SK-N-SH (cell line): ENCODE measurements at regions not wholly inside any gene's neighbourhood (a gene's known extent, or its start where the extent isn't known, plus 50 kb on each side); places are given as distances from the start of the nearest gene placed in this dataset.

Experiments used
- CTCF ChIA-PET: fragments of 300-600, 350-600 bp; formaldehyde crosslinking; extraction: SDS; loops from one replicate; lab custom pipeline; 2021; lab: Yijun Ruan, JAX
- POLR2A ChIA-PET: fragments of 350-600 bp; sonication (Branson Sonifier 250); formaldehyde crosslinking; extraction: SDS; loops from one replicate; lab custom pipeline; 2020; ENCODE audit warnings: antibody characterized with exemption, inconsistent platforms; lab: Yijun Ruan, JAX
- DNase-seq: peaks from one replicate; pipeline ENCODE4 v3.0.0; 2012
- H2AFZ ChIP-seq: fragments of 200-600 bp; sonication (generic); 2 replicates; pipeline ENCODE4 v1.8.1; 2016; ENCODE audit warnings: antibody characterized with exemption, mild to moderate bottlenecking, low read depth
- H3F3A ChIP-seq: fragments of 200-600 bp; sonication (generic); replicated peaks from 2 replicates; pipeline ENCODE3; 2016; ENCODE audit warnings: antibody characterized with exemption, mild to moderate bottlenecking; ENCODE audit not compliant: insufficient read depth
- H3K27ac ChIP-seq, 2 experiments: fragments of 200-500 bp in 1 of 2; fragments of 200-600 bp in 1 of 2; sonication (Bioruptor generic) in 1 of 2; sonication (generic), shearing (Covaris generic) in 1 of 2; 2 replicates each; pipeline versions ENCODE4 v1.5.1 to v1.6.1; 2014 to 2016; ENCODE audit warnings: low read depth in 2 of 2, inconsistent platforms in 1 of 2, low read length in 1 of 2, mild to moderate bottlenecking in 1 of 2, mixed read lengths in 1 of 2
- H3K27me3 ChIP-seq: fragments of 200-600 bp; sonication (generic), shearing (Covaris generic); 2 replicates; pipeline ENCODE4 v1.6.1; 2016; ENCODE audit warnings: mixed run types; ENCODE audit not compliant: insufficient read depth
- H3K36me3 ChIP-seq, 2 experiments: fragments of 200-500 bp in 1 of 2; fragments of 200-600 bp in 1 of 2; sonication (Bioruptor generic) in 1 of 2; sonication (generic) in 1 of 2; replicated peaks in 1 of 2; 2 replicates each; pipeline versions ENCODE3 to v1.5.1; 2014 to 2016; ENCODE audit warnings: low read length in 1 of 2, mild to moderate bottlenecking in 1 of 2; ENCODE audit not compliant: insufficient read depth in 2 of 2, control insufficient read depth in 1 of 2
- H3K4me1 ChIP-seq, 2 experiments: fragments of 200-500 bp in 1 of 2; fragments of 200-600 bp in 1 of 2; sonication (Bioruptor generic) in 1 of 2; sonication (generic), shearing (Covaris generic) in 1 of 2; 2 replicates each; pipeline versions ENCODE4 v1.5.1 to v1.6.1; 2014 to 2016; ENCODE audit warnings: low read depth in 1 of 2, low read length in 1 of 2, mixed run types in 1 of 2; ENCODE audit not compliant: insufficient read depth in 2 of 2, control insufficient read depth in 1 of 2
- H3K4me2 ChIP-seq: fragments of 200-600 bp; sonication (generic), shearing (Covaris generic); 2 replicates; pipeline ENCODE4 v1.6.1; 2017; ENCODE audit warnings: mixed run types
- H3K4me3 ChIP-seq, 2 experiments: fragments of 200-500 bp in 1 of 2; fragments of 200-600 bp in 1 of 2; sonication (Bioruptor generic) in 1 of 2; sonication (generic), shearing (Covaris generic) in 1 of 2; 2 replicates each; pipeline versions ENCODE4 v1.5.1 to v1.8.1; 2014 to 2016; ENCODE audit warnings: low read depth in 2 of 2, inconsistent platforms in 1 of 2, low read length in 1 of 2, mild to moderate bottlenecking in 1 of 2, mixed read lengths in 1 of 2, moderate library complexity in 1 of 2
- H3K79me2 ChIP-seq: fragments of 200-600 bp; sonication (generic); 2 replicates; pipeline ENCODE4 v1.8.1; 2017; ENCODE audit warnings: mild to moderate bottlenecking; ENCODE audit not compliant: insufficient read depth
- H3K9ac ChIP-seq: fragments of 200-600 bp; sonication (generic); 2 replicates; pipeline ENCODE4 v1.6.1; 2017; ENCODE audit warnings: mixed run types
- H3K9me2 ChIP-seq: fragments of 200-600 bp; sonication (generic); 2 replicates; pipeline ENCODE4 v1.6.1; 2017; ENCODE audit warnings: mixed run types
- H3K9me3 ChIP-seq: fragments of 200-600 bp; sonication (generic); 2 replicates; pipeline ENCODE4 v1.6.1; 2017; ENCODE audit warnings: mixed run types, mild to moderate bottlenecking, moderate library complexity
- H4K20me1 ChIP-seq: fragments of 200-600 bp; sonication (generic); 2 replicates; pipeline ENCODE4 v1.6.1; 2017; ENCODE audit warnings: mild to moderate bottlenecking, mixed run types; ENCODE audit not compliant: insufficient read depth
- ELF1 ChIP-seq: IDR thresholded peaks from 2 replicates; pipeline ENCODE4 v1.4.0; 2012
- EP300 ChIP-seq, 2 experiments: IDR thresholded peaks; 2 replicates each; pipeline versions ENCODE4 v1.4.0 to v1.6.1; 2012; ENCODE audit warnings: borderline replicate concordance in 1 of 2, low read depth in 1 of 2, low read length in 1 of 2
- EZH2phosphoT487 ChIP-seq: fragments of 200-600 bp; sonication (generic); IDR thresholded peaks from 2 replicates; pipeline ENCODE4 v1.6.1; 2017; ENCODE audit warnings: low read depth, mixed run types, mild to moderate bottlenecking, antibody characterized with exemption, moderate library complexity, borderline replicate concordance
- FOSL2 ChIP-seq: IDR thresholded peaks from 2 replicates; pipeline ENCODE4 v1.4.0; 2012; ENCODE audit warnings: low read depth, mild to moderate bottlenecking, moderate library complexity, borderline replicate concordance
- FOXJ3 ChIP-seq: sonication (generic); formaldehyde crosslinking; IDR thresholded peaks from 2 replicates; pipeline ENCODE4 v1.5.1; 2020; ENCODE audit warnings: mild to moderate bottlenecking, missing genetic modification reagents
- FOXM1 ChIP-seq: IDR thresholded peaks from 2 replicates; pipeline ENCODE4 v1.4.0; 2012; ENCODE audit warnings: low read depth, mild to moderate bottlenecking
- GABPA ChIP-seq: IDR thresholded peaks from 2 replicates; pipeline ENCODE4 v1.4.0; 2012; ENCODE audit warnings: low read depth, mild to moderate bottlenecking
- GATA2 ChIP-seq: sonication (generic); formaldehyde crosslinking; IDR thresholded peaks from 2 replicates; pipeline ENCODE4 v1.5.0; 2020; ENCODE audit warnings: mild to moderate bottlenecking, missing genetic modification reagents
- JUND ChIP-seq: IDR thresholded peaks from 2 replicates; pipeline ENCODE4 v1.4.0; 2012
- MEF2A ChIP-seq: IDR thresholded peaks from 2 replicates; pipeline ENCODE4 v1.4.0; 2012; ENCODE audit warnings: low read depth, borderline replicate concordance
- MXI1 ChIP-seq: IDR thresholded peaks from 2 replicates; pipeline ENCODE4 v1.6.1; 2012; ENCODE audit warnings: mild to moderate bottlenecking, low read depth, low read length, improper control_type of control experiment
- NFIC ChIP-seq: IDR thresholded peaks from 2 replicates; pipeline ENCODE4 v1.4.0; 2012; ENCODE audit warnings: borderline replicate concordance
- NRF1 ChIP-seq: IDR thresholded peaks from 2 replicates; pipeline ENCODE4 v1.6.1; 2012; ENCODE audit warnings: low read depth, mild to moderate bottlenecking, low read length
- POLR2AphosphoS5 ChIP-seq: IDR thresholded peaks from 2 replicates; pipeline ENCODE4 v1.6.1; 2012; ENCODE audit warnings: low read depth, low read length
- RAD21 ChIP-seq: IDR thresholded peaks from 2 replicates; pipeline ENCODE4 v1.6.1; 2012; ENCODE audit warnings: mild to moderate bottlenecking, low read length
- RCOR1 ChIP-seq: fragments of 150-350 bp; IDR thresholded peaks from 2 replicates; pipeline ENCODE4 v1.6.1; 2017; ENCODE audit warnings: antibody characterized with exemption, low read length
- RFX5 ChIP-seq: IDR thresholded peaks from 2 replicates; pipeline ENCODE4 v1.6.1; 2012; ENCODE audit warnings: mild to moderate bottlenecking, improper control_type of control experiment, low read length
- RXRA ChIP-seq: IDR thresholded peaks from 2 replicates; pipeline ENCODE4 v1.4.0; 2012; ENCODE audit warnings: low read depth, mild to moderate bottlenecking, borderline replicate concordance
- SIN3A ChIP-seq: IDR thresholded peaks from 2 replicates; pipeline ENCODE4 v1.6.1; 2012; ENCODE audit warnings: low read depth, mild to moderate bottlenecking, low read length, moderate library complexity, borderline replicate concordance
- SMC3 ChIP-seq: IDR thresholded peaks from 2 replicates; pipeline ENCODE4 v1.6.1; 2012; ENCODE audit warnings: low read depth, low read length, improper control_type of control experiment
- TAF1 ChIP-seq: IDR thresholded peaks from 2 replicates; pipeline ENCODE4 v1.6.1; 2012; ENCODE audit warnings: low read depth, mild to moderate bottlenecking, low read length, moderate library complexity, borderline replicate concordance
- TCF12 ChIP-seq: IDR thresholded peaks from 2 replicates; pipeline ENCODE4 v1.4.0; 2012
- YY1 ChIP-seq: IDR thresholded peaks from 2 replicates; pipeline ENCODE4 v1.4.0; 2012; ENCODE audit warnings: low read depth, mild to moderate bottlenecking
- TF ChIP-seq, protein P1 (sequence below): IDR thresholded peaks from 2 replicates; pipeline ENCODE4 v1.4.0; 2012; ENCODE audit warnings: low read depth, borderline replicate concordance
- TF ChIP-seq, protein P2 (sequence below): IDR thresholded peaks from 2 replicates; pipeline ENCODE4 v1.4.0; 2012; ENCODE audit warnings: low read depth
- TF ChIP-seq, protein P3 (sequence below): IDR thresholded peaks from 2 replicates; pipeline ENCODE4 v1.6.1; 2012; ENCODE audit warnings: mild to moderate bottlenecking, low read depth, low read length, moderate library complexity
- TF ChIP-seq, protein P4 (sequence below): fragments of 150-350 bp; IDR thresholded peaks from 2 replicates; pipeline ENCODE4 v1.6.1; 2017; ENCODE audit warnings: antibody characterized with exemption, low read length, low read depth, borderline replicate concordance
- TF ChIP-seq, protein P5 (sequence below): IDR thresholded peaks from 2 replicates; pipeline ENCODE4 v1.4.0; 2012; ENCODE audit warnings: low read depth, borderline replicate concordance

DNA sequence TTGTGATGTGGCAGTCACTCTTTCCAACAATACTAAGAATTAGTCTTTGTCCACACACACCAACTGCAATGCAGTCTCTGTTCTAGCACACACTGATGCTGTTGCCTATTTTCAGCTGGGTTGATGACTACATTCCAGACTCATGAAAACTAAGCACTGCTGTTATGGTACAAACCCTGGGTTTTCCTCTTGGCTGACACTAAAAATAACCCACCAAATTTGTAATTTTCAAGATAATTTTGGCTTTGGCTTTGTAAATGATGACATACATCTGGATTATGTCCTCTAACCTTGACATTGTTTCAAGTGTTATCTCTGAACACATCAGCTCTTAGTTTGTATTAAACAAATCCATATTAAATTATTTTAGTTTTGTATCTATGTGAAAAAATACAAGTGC is 444.8 kb downstream of the PTPRC start:
- H3K4me1 ChIP-seq: peaks cover 10 to 11% of the 10 kb centered on the region in 2 experiments; a peak in 3 of 4 replicates
- no peaks in the 10 kb centered on the region for H3K79me2 ChIP-seq
- H4K20me1 ChIP-seq: no peaks in the 10 kb centered on the region
- no peaks in the 10 kb centered on the region for H3K9me3 ChIP-seq
- H3K27me3 ChIP-seq: no peaks in the 10 kb centered on the region
- no peak overlapping the region for H3K4me2 ChIP-seq
- ChIA-PET POLR2A (no interaction called here), CTCF (interaction anchor here (1.2 to 1.8 kb wide), 2 partner anchors 9 to 29 kb away, joined by 3 to 8 read pairs; no protein-coding TSS in a partner anchor)
- no peak overlapping the region for H3K9ac ChIP-seq
- H3F3A ChIP-seq: no peaks in the 10 kb centered on the region
- H3K4me3 ChIP-seq: no peak overlapping the region
- H2AFZ ChIP-seq: no peak overlapping the region; the same call in 1 of the 2 replicates
- H3K36me3 ChIP-seq: no peaks in the 10 kb centered on the region
- peak; percentile 6 for DNase-seq
- H3K27ac ChIP-seq: peak overlapping the region; percentile 47 to 54; a peak in 3 of 4 replicates
- no peaks in the 10 kb centered on the region for H3K9me2 ChIP-seq
- no peak for TF ChIP-seq MXI1
- no peak for TF ChIP-seq YY1
- TF ChIP-seq FOXJ3 (CRISPR knock-in tag): no peak
- TF ChIP-seq, protein P1, sequence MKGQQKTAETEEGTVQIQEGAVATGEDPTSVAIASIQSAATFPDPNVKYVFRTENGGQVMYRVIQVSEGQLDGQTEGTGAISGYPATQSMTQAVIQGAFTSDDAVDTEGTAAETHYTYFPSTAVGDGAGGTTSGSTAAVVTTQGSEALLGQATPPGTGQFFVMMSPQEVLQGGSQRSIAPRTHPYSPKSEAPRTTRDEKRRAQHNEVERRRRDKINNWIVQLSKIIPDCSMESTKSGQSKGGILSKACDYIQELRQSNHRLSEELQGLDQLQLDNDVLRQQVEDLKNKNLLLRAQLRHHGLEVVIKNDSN: no peak
- no peak for TF ChIP-seq RCOR1
- no peak for TF ChIP-seq EZH2phosphoT487
- TF ChIP-seq NRF1: no peak
- TF ChIP-seq ELF1: no peak
- no peak for TF ChIP-seq RXRA
- TF ChIP-seq, protein P2, sequence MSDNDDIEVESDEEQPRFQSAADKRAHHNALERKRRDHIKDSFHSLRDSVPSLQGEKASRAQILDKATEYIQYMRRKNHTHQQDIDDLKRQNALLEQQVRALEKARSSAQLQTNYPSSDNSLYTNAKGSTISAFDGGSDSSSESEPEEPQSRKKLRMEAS: no peak
- peak; percentile 85 for TF ChIP-seq MEF2A
- TF ChIP-seq, protein P3, sequence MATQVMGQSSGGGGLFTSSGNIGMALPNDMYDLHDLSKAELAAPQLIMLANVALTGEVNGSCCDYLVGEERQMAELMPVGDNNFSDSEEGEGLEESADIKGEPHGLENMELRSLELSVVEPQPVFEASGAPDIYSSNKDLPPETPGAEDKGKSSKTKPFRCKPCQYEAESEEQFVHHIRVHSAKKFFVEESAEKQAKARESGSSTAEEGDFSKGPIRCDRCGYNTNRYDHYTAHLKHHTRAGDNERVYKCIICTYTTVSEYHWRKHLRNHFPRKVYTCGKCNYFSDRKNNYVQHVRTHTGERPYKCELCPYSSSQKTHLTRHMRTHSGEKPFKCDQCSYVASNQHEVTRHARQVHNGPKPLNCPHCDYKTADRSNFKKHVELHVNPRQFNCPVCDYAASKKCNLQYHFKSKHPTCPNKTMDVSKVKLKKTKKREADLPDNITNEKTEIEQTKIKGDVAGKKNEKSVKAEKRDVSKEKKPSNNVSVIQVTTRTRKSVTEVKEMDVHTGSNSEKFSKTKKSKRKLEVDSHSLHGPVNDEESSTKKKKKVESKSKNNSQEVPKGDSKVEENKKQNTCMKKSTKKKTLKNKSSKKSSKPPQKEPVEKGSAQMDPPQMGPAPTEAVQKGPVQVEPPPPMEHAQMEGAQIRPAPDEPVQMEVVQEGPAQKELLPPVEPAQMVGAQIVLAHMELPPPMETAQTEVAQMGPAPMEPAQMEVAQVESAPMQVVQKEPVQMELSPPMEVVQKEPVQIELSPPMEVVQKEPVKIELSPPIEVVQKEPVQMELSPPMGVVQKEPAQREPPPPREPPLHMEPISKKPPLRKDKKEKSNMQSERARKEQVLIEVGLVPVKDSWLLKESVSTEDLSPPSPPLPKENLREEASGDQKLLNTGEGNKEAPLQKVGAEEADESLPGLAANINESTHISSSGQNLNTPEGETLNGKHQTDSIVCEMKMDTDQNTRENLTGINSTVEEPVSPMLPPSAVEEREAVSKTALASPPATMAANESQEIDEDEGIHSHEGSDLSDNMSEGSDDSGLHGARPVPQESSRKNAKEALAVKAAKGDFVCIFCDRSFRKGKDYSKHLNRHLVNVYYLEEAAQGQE: no peak
- no peak for TF ChIP-seq SIN3A
- TF ChIP-seq FOSL2: 0 out of 2 replicates have a peak, but pooled peaks have one; percentile 17
- TF ChIP-seq POLR2AphosphoS5: peak; percentile 51; the same call in 1 of the 2 replicates
- 0 out of 2 replicates have a peak, but pooled peaks have one; percentile 16 for TF ChIP-seq FOXM1
- no peak for TF ChIP-seq SMC3
- TF ChIP-seq EP300 (IDR thresholded peaks at IDR 0.05; ENCODE audit: borderline replicate concordance in 1 of 2, low read depth in 1 of 2, low read length in 1 of 2): peak; percentile 37 to 51; a peak in 2 of 4 replicates
- TF ChIP-seq, protein P4, sequence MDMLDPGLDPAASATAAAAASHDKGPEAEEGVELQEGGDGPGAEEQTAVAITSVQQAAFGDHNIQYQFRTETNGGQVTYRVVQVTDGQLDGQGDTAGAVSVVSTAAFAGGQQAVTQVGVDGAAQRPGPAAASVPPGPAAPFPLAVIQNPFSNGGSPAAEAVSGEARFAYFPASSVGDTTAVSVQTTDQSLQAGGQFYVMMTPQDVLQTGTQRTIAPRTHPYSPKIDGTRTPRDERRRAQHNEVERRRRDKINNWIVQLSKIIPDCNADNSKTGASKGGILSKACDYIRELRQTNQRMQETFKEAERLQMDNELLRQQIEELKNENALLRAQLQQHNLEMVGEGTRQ: no peak
- peak; percentile 38; the same call in 1 of the 2 replicates for TF ChIP-seq NFIC
- TF ChIP-seq GATA2 (CRISPR knock-in tag): peak; percentile 19; the same call in 1 of the 2 replicates
- no peak for TF ChIP-seq GABPA
- no peak for TF ChIP-seq RAD21
- peak; percentile 57 for TF ChIP-seq JUND
- TF ChIP-seq, protein P5, sequence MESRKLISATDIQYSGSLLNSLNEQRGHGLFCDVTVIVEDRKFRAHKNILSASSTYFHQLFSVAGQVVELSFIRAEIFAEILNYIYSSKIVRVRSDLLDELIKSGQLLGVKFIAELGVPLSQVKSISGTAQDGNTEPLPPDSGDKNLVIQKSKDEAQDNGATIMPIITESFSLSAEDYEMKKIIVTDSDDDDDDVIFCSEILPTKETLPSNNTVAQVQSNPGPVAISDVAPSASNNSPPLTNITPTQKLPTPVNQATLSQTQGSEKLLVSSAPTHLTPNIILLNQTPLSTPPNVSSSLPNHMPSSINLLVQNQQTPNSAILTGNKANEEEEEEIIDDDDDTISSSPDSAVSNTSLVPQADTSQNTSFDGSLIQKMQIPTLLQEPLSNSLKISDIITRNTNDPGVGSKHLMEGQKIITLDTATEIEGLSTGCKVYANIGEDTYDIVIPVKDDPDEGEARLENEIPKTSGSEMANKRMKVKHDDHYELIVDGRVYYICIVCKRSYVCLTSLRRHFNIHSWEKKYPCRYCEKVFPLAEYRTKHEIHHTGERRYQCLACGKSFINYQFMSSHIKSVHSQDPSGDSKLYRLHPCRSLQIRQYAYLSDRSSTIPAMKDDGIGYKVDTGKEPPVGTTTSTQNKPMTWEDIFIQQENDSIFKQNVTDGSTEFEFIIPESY: no peak
- TF ChIP-seq TCF12: peak; percentile 91
- TF ChIP-seq RFX5: peak; percentile 54; the same call in 1 of the 2 replicates
- TF ChIP-seq TAF1: no peak
